ENCODE measurements at regions not wholly inside any gene's neighbourhood (a gene's known extent, or its start where the extent isn't known, plus 50 kb on each side); places are given as distances from the start of the nearest gene placed in this dataset.
A peak's percentile ranks its signal among the peaks of the same experiment; 100 is the strongest.

GRCh38 chrX:82675104-82675503 lies 833.0 kb upstream of the POU3F4 start:
- no peak overlapping the region for H3K27ac ChIP-seq (ENCODE audit: low read depth, low read length, poor library complexity, severe bottlenecking)
- H3K79me2 ChIP-seq (ENCODE audit: insufficient read depth, low read depth, low read length): no peaks in the 10 kb centered on the region
- ChIA-PET POLR2A (no interaction called here), CTCF (ENCODE audit: unreplicated experiment) (no interaction called here)
- DNase-seq (ENCODE audit: low spot score): no peak
- H3K4me1 ChIP-seq (ENCODE audit: insufficient read depth, low read length, poor library complexity, severe bottlenecking): no peaks in the 10 kb centered on the region
- H2AFZ ChIP-seq (ENCODE audit: low read length): no peak overlapping the region
- no peaks in the 10 kb centered on the region for H3K9me3 ChIP-seq (ENCODE audit: low read length)
- TF ChIP-seq EZH2phosphoT487 (IDR thresholded peaks at IDR 0.05; ENCODE audit: borderline replicate concordance, low read depth, low read length) (no peak), CTCF (conservative IDR thresholded peaks at IDR 0.05; ENCODE audit: low read length) (no peak)
- H4K20me1 ChIP-seq (ENCODE audit: insufficient read depth, low read length): no peaks in the 10 kb centered on the region
- no peaks in the 10 kb centered on the region for H3K9me2 ChIP-seq (ENCODE audit: insufficient read depth, low read length)
- H3K4me2 ChIP-seq (ENCODE audit: low read length): no peak overlapping the region
- no TSS peak for BruUV-seq (replicated peaks)
- no peak overlapping the region for H3K4me3 ChIP-seq (ENCODE audit: low read depth, low read length, poor library complexity, severe bottlenecking)
- intact Hi-C loops (cut with micrococcal nuclease; ENCODE audit: unreplicated experiment): no loop called here
- no peaks in the 10 kb centered on the region for H3K36me3 ChIP-seq (ENCODE audit: insufficient read depth, low read length)

- H3K9me2 ChIP-seq (ENCODE audit: insufficient read depth, low read length): no peaks in the 10 kb centered on the region
- no peaks in the 10 kb centered on the region for H3K4me1 ChIP-seq (ENCODE audit: insufficient read depth, low read length, poor library complexity, severe bottlenecking)
- no peak overlapping the region for H3K4me3 ChIP-seq (ENCODE audit: low read depth, low read length, poor library complexity, severe bottlenecking)
- H2AFZ ChIP-seq (ENCODE audit: low read length): no peak overlapping the region
- ChIA-PET CTCF (ENCODE audit: unreplicated experiment) (no interaction called here), POLR2A (no interaction called here)
- BruUV-seq (replicated peaks): no TSS peak
- TF ChIP-seq EZH2phosphoT487 (IDR thresholded peaks at IDR 0.05; ENCODE audit: borderline replicate concordance, low read depth, low read length) (no peak), CTCF (conservative IDR thresholded peaks at IDR 0.05; ENCODE audit: low read length) (peak; percentile 56)
- H4K20me1 ChIP-seq (ENCODE audit: insufficient read depth, low read length): no peaks in the 10 kb centered on the region
- H3K9me3 ChIP-seq (ENCODE audit: low read length): no peaks in the 10 kb centered on the region
- no peak overlapping the region for H3K27ac ChIP-seq (ENCODE audit: low read depth, low read length, poor library complexity, severe bottlenecking)
- no peaks in the 10 kb centered on the region for H3K36me3 ChIP-seq (ENCODE audit: insufficient read depth, low read length)
- no peak overlapping the region for H3K4me2 ChIP-seq (ENCODE audit: low read length)
- DNase-seq (ENCODE audit: low spot score): peak; percentile 0
- intact Hi-C loops (cut with micrococcal nuclease; ENCODE audit: unreplicated experiment): no loop called here
- H3K79me2 ChIP-seq (ENCODE audit: insufficient read depth, low read depth, low read length): no peaks in the 10 kb centered on the region
Observed at GRCh38 chrX:82676386-82676785, 831.7 kb upstream of the POU3F4 start.

GRCh38 chrX:82677286-82677685 lies 830.8 kb upstream of the POU3F4 start:
- Histone ChIP-seq H3K9me3 (ENCODE audit: low read length) (no peaks in the 10 kb centered on the region), H3K27ac (ENCODE audit: low read depth, low read length, poor library complexity, severe bottlenecking) (no peak overlapping the region), H2AFZ (ENCODE audit: low read length) (no peak overlapping the region), H3K36me3 (ENCODE audit: insufficient read depth, low read length) (no peaks in the 10 kb centered on the region), H4K20me1 (ENCODE audit: insufficient read depth, low read length) (no peaks in the 10 kb centered on the region), H3K4me1 (ENCODE audit: insufficient read depth, low read length, poor library complexity, severe bottlenecking) (no peaks in the 10 kb centered on the region), H3K4me3 (ENCODE audit: low read depth, low read length, poor library complexity, severe bottlenecking) (no peak overlapping the region), H3K79me2 (ENCODE audit: insufficient read depth, low read depth, low read length) (no peaks in the 10 kb centered on the region), H3K9me2 (ENCODE audit: insufficient read depth, low read length) (no peaks in the 10 kb centered on the region), H3K4me2 (ENCODE audit: low read length) (no peak overlapping the region)
- ChIA-PET CTCF (ENCODE audit: unreplicated experiment) (no interaction called here), POLR2A (no interaction called here)
- TF ChIP-seq CTCF (conservative IDR thresholded peaks at IDR 0.05; ENCODE audit: low read length): no peak
- TF ChIP-seq EZH2phosphoT487 (IDR thresholded peaks at IDR 0.05; ENCODE audit: borderline replicate concordance, low read depth, low read length): no peak
- DNase-seq (ENCODE audit: low spot score): no peak
- BruUV-seq (replicated peaks): no TSS peak
- intact Hi-C loops (cut with micrococcal nuclease; ENCODE audit: unreplicated experiment): no loop called here
